ENCODE measurements at regions not wholly inside any gene's neighbourhood (a gene's known extent, or its start where the extent isn't known, plus 50 kb on each side); places are given as distances from the start of the nearest gene placed in this dataset.
"Not testable (repeated sequence)": the region's sequence is repeated elsewhere in the genome, so short reads cannot be mapped to it uniquely, and the experiment has no call there.

DNA sequence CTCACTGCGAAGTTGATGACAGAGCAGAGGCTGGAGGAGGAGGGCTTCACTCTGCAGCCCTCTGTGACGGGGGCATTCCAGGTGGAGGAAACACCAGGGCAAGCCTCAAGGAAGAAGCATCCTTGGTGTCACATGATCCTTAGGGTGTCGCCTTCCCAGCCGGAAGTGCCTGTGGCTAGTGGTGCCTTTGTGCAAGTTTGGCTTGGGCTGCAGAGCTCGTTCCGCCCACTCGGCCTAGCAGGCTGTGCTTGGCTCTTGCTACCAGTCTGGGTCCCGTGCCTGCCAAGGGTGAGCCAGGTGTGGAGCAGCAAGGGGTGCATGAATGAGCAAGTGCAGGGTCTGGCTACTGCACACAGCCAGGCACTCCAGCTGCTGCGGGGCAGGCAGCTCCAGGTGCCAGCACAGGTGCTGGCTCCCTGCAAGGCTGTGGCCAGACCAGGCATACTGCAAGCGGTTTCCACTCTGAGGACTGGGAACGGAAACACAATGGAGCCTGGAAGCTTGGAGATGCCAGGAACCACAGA is 325.3 kb upstream of the SMIM21 start:
- DNase-seq (ENCODE audit: low read depth), result no peak

DNA sequence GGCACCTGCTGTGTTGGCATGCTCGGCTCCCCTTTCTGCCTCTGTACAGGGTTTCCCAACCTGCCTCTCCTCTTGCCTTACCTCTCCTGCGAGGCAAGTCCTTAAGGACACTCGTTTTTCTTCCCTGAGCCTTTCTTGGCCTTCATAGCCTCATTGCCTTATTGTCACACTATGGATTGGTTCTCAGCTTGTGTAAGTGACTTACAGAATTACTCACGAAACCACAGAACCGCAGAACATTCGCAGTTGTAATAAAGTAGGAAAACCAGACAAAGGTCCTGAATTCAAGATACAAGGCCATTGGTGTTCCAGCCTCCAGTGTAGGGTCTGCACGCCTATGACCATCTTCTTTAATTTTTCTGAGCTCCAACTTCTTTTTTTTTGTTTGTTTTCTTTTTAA is 317.6 kb upstream of the SMIM21 start:
- DNase-seq (ENCODE audit: low read depth), result no peak

DNA sequence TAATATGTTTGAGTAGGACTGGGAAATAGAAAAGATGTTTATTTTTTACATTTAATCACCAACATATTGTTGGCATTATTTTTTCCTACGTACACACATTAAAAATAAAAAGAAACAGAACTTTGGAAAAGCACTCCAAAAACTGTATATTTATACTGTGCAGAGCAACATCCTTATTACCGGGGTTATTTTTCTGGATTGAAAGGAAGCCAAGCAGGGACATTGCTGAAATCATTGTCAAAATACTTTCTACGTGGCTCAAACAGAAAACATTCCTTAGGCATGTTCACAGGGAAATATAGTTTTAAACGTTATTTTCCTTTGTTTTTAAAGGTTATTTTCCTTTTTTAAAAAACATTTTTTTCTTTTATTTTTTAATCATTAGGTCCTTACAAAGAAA is 315.0 kb upstream of the SMIM21 start:
- DNase-seq (ENCODE audit: low read depth), result no peak

DNA sequence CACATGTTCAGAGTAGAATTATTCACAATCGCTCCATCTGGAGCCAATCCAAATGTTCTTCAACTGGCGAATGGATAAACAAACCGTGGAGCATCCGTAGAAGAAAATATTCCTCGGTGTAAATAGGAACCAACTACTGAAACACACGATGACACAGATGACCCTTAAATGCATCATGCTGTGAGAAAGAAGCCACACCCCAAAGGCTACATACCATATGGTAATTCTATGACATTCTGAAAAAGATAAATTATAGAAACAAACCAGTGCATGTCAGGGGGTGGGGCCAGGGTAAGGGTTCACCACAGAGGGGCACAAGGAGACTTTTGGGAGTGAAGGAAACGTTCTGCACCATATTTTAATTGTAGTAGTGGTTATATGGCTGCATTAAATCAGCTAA is 312.2 kb upstream of the SMIM21 start:
- DNase-seq (ENCODE audit: low read depth), result no peak

DNA sequence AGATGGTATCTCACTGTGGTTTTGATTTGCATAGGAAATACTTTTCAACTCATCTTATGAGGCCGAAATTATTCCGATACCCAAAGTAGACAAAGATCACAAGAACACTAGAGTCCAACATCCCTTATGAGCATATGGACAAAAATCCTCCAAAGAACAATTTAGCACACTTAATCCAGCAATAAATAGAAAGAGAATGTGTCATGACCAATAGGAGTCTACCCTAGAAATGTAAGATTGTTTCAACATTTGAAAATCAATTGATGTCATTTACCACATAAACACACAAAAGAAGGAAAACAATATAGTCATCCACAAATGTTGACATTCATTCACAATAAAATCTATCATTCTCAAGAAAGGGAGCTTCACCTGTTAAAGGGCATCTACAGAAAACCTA is 307.8 kb upstream of the SMIM21 start:
- no peak for DNase-seq (ENCODE audit: low read depth)

DNA sequence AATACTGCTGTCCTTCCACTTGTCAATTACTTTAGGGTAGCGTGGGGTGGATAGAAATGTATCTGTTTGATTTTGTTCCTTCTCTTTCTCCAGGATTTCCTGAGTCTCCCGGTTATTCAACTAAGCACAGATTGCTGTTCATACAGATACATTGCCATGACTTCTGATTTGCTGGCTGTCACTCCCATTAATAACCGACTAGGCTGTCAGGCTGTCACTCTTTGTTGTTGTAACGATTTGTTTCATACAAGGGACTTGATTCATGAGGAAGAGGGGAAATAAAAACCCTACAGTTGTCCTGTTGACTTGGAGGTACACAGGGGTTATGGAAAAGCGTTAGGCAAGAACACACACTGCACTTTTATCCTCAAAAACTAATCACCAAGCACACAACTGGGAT is 302.7 kb upstream of the SMIM21 start:
- no peak for DNase-seq (ENCODE audit: low read depth)

DNA sequence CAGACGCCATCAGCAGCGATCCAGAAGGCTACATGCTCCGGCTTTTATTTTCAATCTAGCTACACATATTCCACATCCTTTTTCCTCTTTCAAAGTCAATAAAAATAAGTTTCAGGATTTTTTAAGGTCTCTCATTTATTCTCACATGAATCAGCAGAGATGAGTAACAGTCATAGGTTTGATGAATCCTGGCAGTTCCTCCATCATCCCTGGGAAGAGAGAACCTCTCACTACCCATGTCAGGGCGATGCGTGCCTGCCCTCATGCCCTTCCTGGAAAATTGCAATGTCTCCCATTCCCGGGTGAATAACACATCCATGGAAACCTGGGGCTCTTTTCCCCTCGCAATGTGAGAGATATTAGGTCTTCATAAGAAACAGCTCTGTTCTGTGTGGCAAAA is 301.1 kb upstream of the SMIM21 start:
- no peak for DNase-seq (ENCODE audit: low read depth)

DNA sequence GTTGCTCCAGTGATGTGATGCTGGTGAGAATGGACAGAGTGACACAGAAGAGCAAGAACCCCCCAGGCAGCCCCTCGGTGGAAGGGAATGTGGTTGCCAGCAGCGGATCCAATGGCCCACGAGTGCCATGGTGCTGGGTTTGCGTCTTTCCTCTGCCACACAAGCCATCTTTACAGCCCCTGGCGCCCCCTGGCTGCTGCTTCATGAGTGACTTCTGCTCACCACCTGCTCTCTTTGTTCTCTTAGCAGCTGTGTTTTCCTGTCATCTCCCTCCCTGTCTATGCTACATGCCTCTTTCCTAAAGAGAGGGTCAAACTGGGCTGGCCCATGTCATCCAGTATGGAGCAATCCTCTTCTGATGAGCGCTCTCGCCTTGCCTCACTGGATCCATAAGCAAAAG is 300.0 kb upstream of the SMIM21 start:
- no peak for DNase-seq (ENCODE audit: low read depth)

DNA sequence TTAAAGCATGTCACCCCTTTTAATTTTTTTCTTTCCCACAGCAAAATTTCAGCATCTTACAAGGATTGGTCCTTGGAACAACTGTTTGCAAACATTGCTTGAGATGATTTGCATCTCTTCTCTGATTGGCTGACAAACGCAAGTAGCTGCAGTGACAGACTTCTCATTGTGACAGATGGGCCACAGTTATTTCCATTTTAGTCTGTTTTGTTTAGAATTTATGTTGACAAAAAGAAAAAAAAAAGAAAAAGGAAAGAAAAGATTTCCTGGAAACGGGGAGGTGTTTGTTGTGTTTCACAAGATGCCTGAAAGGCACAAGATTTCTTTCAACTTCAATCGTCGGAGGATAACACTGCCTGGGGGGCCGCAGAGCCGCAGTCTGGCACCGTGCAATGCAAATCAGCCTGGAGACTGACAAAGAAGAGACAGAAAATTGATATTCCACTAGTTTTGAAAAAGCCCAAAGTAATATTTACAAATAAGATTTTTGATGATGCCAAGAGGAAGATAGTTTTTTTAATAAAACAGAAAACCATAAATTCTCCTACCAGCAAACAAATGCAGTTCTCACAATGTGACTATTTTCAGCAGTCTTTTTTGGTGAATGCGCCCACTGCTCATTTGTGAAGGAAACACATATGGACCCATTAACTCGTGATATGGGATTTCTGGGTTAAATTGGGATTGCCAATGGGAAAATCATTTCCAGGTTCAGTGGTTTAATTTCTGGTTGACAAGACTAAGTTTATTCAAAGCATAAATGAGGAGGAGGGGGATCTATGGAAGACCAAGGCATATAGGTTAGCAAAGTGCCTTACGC is 296.2 kb upstream of the SMIM21 start:
- no peak for DNase-seq (ENCODE audit: low read depth)

DNA sequence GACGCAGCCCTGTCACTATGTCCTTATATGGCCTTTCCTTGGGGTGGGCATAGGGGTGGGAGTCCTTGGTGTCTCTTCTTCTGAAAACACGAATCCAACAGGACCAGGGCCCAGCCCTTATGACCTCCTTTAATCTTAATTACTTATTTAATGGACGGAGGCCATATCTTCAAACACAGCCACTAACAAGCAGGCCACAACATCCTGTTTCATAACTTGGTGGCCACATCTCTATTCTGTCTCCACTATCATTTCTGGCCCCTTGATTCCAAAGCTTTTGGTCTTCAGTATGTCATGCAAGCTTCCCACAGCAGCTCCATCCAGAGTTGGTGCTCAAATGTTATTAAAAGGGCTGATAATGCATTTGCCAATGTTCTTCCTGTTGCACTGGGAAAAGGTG is 287.3 kb upstream of the SMIM21 start:
- DNase-seq (ENCODE audit: low read depth), result no peak

DNA sequence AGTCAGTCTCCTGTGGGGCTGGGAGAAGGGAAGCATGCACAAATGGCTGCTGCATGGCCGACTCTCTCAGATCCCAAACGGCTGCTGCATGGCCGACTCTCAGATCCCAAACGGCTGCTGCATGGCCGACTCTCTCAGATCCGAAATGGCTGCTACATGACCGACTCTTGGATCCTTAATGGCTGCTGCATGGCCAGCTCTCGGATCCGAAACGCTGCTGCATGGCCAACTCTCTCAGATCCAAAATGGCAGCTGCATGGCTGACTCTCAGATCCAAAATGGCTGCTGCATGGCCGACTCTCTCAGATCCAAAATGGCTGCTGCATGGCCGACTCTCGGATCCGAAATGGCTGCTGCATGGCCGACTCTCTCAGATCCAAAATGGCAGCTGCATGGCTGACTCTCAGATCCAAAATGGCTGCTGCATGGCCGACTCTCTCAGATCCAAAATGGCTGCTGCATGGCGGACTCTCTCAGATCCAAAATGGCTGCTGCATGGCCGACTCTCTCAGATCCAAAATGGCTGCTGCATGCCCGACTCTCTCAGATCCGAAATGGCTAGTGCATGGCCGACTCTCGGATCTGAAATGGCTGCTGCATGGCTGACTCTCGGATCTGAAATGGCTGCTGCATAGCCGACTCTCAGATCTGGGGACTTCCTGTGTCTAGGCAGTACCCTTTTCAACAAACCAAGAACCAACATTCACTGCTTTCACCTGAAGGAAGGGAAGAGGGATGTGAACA is 284.8 kb upstream of the SMIM21 start:
- DNase-seq (ENCODE audit: low read depth), result not testable (repeated sequence)

DNA sequence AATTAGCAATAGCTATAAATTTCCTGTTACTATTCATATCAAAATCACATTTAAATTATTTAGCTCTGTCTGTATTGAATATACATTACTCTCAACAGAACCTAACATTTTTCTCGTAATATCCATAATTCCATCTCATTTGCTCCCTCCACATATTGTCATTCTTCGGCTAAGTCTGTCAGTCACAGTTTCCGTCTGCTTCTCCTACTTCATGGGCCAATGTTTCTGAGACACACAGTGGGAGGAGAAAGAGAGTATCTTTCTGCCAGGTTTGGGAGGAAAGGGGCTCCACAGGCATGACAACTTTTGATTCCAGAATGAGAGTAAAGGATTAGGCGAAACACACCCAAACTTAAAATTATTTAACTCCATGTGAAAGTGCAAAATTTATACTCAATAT is 273.1 kb upstream of the SMIM21 start:
- no peak for DNase-seq (ENCODE audit: low read depth)

DNA sequence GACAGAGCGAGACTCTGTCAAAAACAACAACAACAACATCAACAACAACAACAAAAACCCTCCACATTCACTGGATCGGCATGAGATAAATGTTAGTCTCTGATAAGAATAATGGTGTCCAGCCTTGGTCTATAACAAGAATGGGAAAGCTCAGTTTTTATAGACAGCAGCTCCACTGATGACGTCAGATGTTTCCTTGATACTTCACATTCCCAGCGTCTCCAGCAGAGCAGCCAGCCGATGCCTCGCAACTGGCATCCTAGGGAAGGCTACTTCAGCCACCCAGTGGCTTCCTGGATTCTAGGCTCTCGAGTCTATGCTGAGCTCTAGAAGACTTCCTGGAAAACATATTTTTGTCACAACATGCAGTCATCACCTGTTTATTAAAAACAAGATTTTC is 271.4 kb upstream of the SMIM21 start:
- no peak for DNase-seq (ENCODE audit: low read depth)

DNA sequence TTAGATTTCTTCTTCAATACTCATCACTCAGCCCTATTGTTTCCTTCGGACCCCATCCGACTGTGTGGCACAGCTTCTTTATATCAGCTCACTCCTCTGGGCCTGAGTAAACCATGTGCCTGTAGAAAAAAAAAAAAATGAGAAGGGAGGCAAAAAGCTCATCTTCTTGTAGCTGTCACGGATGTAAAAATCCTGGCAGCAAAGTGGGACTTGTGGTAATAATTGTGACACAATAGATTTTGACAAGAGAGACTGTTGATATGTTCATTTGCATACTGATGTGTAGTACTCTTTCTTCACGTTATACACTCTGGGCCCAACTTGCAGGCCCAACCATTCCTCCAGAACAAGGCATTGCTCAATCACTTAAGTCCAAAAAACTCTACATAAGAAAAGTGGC is 270.0 kb upstream of the SMIM21 start:
- DNase-seq (ENCODE audit: low read depth), result no peak

DNA sequence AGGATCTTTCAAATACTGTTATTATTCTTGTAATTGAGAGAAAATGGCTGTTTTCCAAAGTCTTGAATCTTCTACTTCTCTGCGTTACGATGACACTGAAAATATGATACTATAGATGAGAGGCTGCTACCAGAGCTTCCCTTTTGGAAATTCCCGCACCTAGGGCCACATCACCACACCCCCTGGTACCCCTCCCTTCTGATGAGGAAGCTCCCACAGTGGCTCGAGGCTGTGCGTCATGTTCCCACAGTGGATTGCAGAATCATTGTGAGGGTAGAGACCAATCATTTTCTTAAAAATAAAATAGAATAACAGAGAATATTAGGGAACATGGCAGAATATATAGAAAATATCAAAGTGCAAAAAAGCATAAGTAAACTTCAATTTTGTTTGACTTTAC is 268.9 kb upstream of the SMIM21 start:
- DNase-seq (ENCODE audit: low read depth), result no peak

DNA sequence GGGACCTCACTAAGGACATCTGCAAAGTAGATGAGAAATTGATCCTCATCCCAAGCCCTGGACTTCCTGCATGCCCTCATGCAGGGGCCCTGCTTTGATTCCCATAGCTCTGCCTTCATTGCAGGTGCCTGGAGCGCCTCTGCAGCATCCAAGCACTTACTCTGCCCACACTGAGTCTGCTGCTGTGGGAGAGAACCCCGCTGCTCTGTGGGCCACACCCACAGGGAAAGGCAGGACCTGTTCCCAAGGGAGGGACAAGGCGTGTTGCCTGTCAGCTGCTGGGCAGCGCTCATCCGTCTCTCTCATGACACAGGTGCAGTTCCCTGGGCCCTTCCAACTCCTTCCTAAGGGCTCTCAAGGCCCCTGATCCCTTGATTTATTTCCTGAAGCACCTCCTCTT is 266.8 kb upstream of the SMIM21 start:
- DNase-seq (ENCODE audit: low read depth), result no peak

DNA sequence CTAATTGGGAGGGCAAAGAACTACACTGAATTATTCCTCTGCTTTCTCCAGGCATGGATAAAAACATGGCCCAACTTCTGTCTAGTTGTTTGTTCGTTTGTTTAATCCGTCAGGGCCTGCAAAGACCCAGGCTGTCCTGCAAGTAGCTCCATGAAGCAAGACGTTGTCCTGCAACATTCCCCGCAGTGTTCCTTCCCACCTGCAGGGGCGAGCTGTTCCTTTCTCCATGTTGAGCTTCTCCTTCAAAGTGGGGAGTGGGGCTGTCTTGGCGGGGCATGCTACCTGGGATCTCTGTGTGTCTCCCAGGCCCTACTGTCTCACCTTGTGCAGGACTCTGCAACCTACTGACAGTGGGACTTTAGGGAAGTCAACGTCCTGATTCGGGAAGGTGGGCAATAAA is 264.0 kb upstream of the SMIM21 start:
- no peak for DNase-seq (ENCODE audit: low read depth)

DNA sequence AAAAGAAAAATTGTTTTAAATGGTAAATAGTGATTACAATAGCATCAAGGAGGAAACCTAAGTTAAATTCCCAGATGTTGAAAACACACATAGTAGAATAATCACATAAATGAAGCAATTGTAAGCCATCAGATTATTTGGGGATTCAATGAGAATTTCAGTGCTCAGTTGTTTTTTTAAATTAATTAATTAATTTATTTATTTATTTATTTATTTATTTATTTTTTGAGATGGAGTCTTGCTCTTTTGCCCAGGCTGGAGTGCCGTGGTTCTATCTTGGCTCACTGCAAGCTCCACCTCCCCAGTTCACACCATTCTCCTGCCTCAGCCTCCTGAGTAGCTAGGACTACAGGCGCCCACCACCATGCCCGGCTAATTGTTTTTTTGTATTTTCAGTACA is 262.8 kb upstream of the SMIM21 start:
- not testable (repeated sequence) for DNase-seq (ENCODE audit: low read depth)

DNA sequence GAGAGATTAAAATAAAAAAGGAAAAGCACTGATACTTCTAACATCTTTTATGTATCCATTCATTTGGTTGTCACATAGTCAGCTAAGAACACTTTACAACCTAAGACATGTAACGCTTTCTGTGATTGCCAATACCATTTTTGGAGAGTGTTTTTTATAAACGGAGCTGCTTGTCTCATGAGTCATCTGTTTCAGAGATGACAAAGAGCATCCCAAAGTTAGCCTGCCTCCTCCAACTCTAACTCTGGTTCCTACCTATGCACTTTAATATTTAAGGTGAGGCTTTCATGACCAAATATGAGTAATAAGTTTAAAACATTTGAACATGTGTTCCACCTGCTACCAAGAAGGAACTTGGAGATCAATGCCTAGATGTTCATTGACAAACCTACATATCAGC is 260.1 kb upstream of the SMIM21 start:
- no peak for DNase-seq (ENCODE audit: low read depth)

DNA sequence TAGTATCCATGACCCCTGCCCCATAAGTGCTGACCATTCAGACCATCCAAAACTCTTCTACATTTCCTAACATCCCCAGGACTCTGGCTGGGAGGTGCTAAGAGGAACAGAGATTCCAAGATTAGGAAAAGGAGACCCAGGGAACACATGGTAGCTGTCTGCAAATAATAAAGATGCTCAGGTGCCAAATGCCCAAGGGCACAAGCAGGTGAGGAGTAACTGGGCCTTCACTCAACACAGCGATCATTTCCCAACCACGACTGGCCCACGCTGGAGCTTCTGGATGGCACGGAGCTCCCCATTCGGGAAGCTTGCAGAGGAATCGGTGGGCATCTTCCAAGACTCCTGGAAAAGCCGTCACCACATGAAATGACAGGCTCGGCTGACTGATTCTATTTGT is 255.9 kb upstream of the SMIM21 start:
- no peak for DNase-seq (ENCODE audit: low read depth)

DNA sequence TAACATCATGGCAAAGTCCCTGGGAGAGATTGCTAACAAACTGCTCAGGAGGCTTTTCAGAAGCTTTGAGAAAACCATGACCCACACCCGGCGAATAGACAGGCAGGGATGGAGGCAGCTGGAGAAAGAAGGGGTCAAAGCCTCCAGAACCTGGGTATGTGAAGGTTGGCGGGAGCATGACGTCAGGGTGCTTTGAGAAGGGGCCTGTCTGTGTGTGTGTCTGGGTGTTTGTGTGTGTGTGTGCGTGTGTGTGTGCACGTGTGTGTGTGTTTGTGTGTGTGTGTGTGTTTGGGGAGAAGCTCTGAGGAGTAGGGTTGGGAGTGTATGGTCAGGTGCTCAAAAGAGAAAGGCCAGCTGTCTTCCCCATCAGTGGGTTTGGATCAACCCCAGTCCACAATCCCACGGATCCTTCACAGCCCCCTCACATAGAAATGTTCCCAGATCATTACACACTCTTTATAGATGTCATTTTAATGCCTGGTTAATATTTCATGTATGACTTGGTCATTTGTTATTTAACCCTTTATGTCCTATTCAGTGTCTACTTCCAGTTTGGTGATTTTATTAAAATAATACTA is 254.1 kb upstream of the SMIM21 start:
- no peak for DNase-seq (ENCODE audit: low read depth)

DNA sequence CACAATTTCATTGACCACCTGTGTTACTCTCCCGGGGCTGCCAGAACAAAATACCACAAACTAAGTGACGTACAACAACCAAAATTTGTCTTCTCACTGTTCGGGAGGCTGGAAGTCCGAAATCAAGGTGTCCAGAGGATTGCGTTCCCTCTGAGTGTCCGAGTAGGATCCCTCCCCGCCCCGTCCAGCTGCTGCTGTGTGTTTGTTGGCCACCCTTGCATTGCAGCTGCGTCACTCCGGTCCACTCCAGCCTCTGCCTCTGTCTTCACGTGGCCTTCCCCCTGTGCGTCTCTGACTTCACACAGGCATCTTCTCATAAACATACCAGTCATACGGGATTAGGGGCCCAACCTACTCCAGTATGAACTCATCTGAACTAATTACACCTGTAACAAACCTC is 251.8 kb upstream of the SMIM21 start:
- no peak for DNase-seq (ENCODE audit: low read depth)

DNA sequence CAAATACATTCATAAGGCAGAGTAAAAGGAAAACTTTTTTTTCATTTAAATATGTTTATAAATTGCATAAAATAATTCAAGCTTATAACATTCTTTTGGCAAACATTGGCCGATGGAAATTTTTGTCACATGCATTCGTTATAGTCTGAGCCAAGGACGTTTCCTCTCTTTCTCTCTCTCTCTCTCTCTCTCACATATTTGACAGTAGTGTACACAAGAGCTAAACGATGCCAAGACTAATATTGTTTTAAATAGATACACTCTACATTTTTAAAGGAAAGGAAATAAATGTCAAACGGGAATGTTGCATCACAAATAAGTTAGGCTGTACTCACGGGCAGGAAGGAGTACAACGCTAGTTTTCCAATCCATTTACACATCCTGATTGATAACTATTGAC is 251.1 kb upstream of the SMIM21 start:
- no peak for DNase-seq (ENCODE audit: low read depth)

All from GM04503 (cell line).